ENCODE measurements at regions not wholly inside any gene's neighbourhood (a gene's known extent, or its start where the extent isn't known, plus 50 kb on each side); places are given as distances from the start of the nearest gene placed in this dataset.

GRCh38 chr5:68710514-68710913 lies 383.3 kb upstream of the SLC30A5 start:
- Histone ChIP-seq H3K27me3 (ENCODE audit: control insufficient read depth in 1 of 2, insufficient read depth in 2 of 2, low read length in 2 of 2) (no peaks in the 10 kb centered on the region), H3K9me3 (ENCODE audit: control insufficient read depth in 2 of 2, insufficient read depth in 1 of 2, low read depth in 1 of 2, low read length in 1 of 2) (no peaks in the 10 kb centered on the region), H3K27ac (ENCODE audit: low read depth in 2 of 2, low read length in 1 of 2) (no peak overlapping the region), H3K4me3 (ENCODE audit: low read depth in 1 of 2, low read length in 2 of 2) (no peak overlapping the region), H3K36me3 (ENCODE audit: control insufficient read depth in 2 of 2, insufficient read depth in 2 of 2, low read length in 1 of 2) (no peaks in the 10 kb centered on the region), H3K4me1 (ENCODE audit: control insufficient read depth in 2 of 2, insufficient read depth in 2 of 2, low read length in 1 of 2) (no peaks in the 10 kb centered on the region)
- 74 to 80% methylated on average over 1 of the region's 1 CpG for WGBS, 2 donors

- Histone ChIP-seq H3K27me3 (ENCODE audit: control insufficient read depth in 1 of 2, insufficient read depth in 2 of 2, low read length in 2 of 2) (no peaks in the 10 kb centered on the region), H3K27ac (ENCODE audit: low read depth in 2 of 2, low read length in 1 of 2) (peak overlapping the region; percentile 2 to 35), H3K36me3 (ENCODE audit: control insufficient read depth in 2 of 2, insufficient read depth in 2 of 2, low read length in 1 of 2) (no peaks in the 10 kb centered on the region), H3K4me3 (ENCODE audit: low read depth in 1 of 2, low read length in 2 of 2) (no peak overlapping the region), H3K4me1 (ENCODE audit: control insufficient read depth in 2 of 2, insufficient read depth in 2 of 2, low read length in 1 of 2) (no peaks in the 10 kb centered on the region), H3K9me3 (ENCODE audit: control insufficient read depth in 2 of 2, insufficient read depth in 1 of 2, low read depth in 1 of 2, low read length in 1 of 2) (no peaks in the 10 kb centered on the region)
- WGBS, 2 donors, result 65 to 70% methylated on average over 6 of the region's 6 CpGs
Measured at GRCh38 chr5:68711293-68712200, 382.3 kb upstream of the SLC30A5 start.

- Histone ChIP-seq H3K9me3 (ENCODE audit: control insufficient read depth in 2 of 2, insufficient read depth in 1 of 2, low read depth in 1 of 2, low read length in 1 of 2) (no peaks in the 10 kb centered on the region), H3K4me3 (ENCODE audit: low read depth in 1 of 2, low read length in 2 of 2) (no peak overlapping the region), H3K4me1 (ENCODE audit: control insufficient read depth in 2 of 2, insufficient read depth in 2 of 2, low read length in 1 of 2) (no peaks in the 10 kb centered on the region), H3K27ac (ENCODE audit: low read depth in 2 of 2, low read length in 1 of 2) (no peak overlapping the region), H3K27me3 (ENCODE audit: control insufficient read depth in 1 of 2, insufficient read depth in 2 of 2, low read length in 2 of 2) (no peaks in the 10 kb centered on the region), H3K36me3 (ENCODE audit: control insufficient read depth in 2 of 2, insufficient read depth in 2 of 2, low read length in 1 of 2) (no peaks in the 10 kb centered on the region)
- WGBS, 2 donors, result 83 to 84% methylated on average over 6 of the region's 6 CpGs
Measured at GRCh38 chr5:68714810-68715209, 379.0 kb upstream of the SLC30A5 start.

GRCh38 chr5:68720884-68721610 lies 372.8 kb upstream of the SLC30A5 start:
- no peaks in the 10 kb centered on the region for H3K9me3 ChIP-seq (ENCODE audit: control insufficient read depth in 2 of 2, insufficient read depth in 1 of 2, low read depth in 1 of 2, low read length in 1 of 2)
- 75 to 80% methylated on average over 6 of the region's 6 CpGs for WGBS, 2 donors
- H3K27me3 ChIP-seq (ENCODE audit: control insufficient read depth in 1 of 2, insufficient read depth in 2 of 2, low read length in 2 of 2), result no peaks in the 10 kb centered on the region
- H3K27ac ChIP-seq (ENCODE audit: low read depth in 2 of 2, low read length in 1 of 2), result no peak overlapping the region
- no peak overlapping the region for H3K4me3 ChIP-seq (ENCODE audit: low read depth in 1 of 2, low read length in 2 of 2)
- H3K36me3 ChIP-seq (ENCODE audit: control insufficient read depth in 2 of 2, insufficient read depth in 2 of 2, low read length in 1 of 2), result no peaks in the 10 kb centered on the region
- H3K4me1 ChIP-seq (ENCODE audit: control insufficient read depth in 2 of 2, insufficient read depth in 2 of 2, low read length in 1 of 2), result no peaks in the 10 kb centered on the region

GRCh38 chr5:68722357-68722756 lies 371.5 kb upstream of the SLC30A5 start:
- Histone ChIP-seq H3K36me3 (ENCODE audit: control insufficient read depth in 2 of 2, insufficient read depth in 2 of 2, low read length in 1 of 2) (no peaks in the 10 kb centered on the region), H3K4me3 (ENCODE audit: low read depth in 1 of 2, low read length in 2 of 2) (no peak overlapping the region), H3K27me3 (ENCODE audit: control insufficient read depth in 1 of 2, insufficient read depth in 2 of 2, low read length in 2 of 2) (no peaks in the 10 kb centered on the region), H3K9me3 (ENCODE audit: control insufficient read depth in 2 of 2, insufficient read depth in 1 of 2, low read depth in 1 of 2, low read length in 1 of 2) (no peaks in the 10 kb centered on the region), H3K27ac (ENCODE audit: low read depth in 2 of 2, low read length in 1 of 2) (no peak overlapping the region), H3K4me1 (ENCODE audit: control insufficient read depth in 2 of 2, insufficient read depth in 2 of 2, low read length in 1 of 2) (no peaks in the 10 kb centered on the region)
- WGBS, 2 donors, result 95 to 96% methylated on average over 7 of the region's 7 CpGs

GRCh38 chr5:68725905-68726683 lies 367.7 kb upstream of the SLC30A5 start:
- Histone ChIP-seq H3K4me1 (ENCODE audit: control insufficient read depth in 2 of 2, insufficient read depth in 2 of 2, low read length in 1 of 2) (no peaks in the 10 kb centered on the region), H3K9me3 (ENCODE audit: control insufficient read depth in 2 of 2, insufficient read depth in 1 of 2, low read depth in 1 of 2, low read length in 1 of 2) (no peaks in the 10 kb centered on the region), H3K4me3 (ENCODE audit: low read depth in 1 of 2, low read length in 2 of 2) (no peak overlapping the region), H3K36me3 (ENCODE audit: control insufficient read depth in 2 of 2, insufficient read depth in 2 of 2, low read length in 1 of 2) (no peaks in the 10 kb centered on the region), H3K27ac (ENCODE audit: low read depth in 2 of 2, low read length in 1 of 2) (no peak overlapping the region), H3K27me3 (ENCODE audit: control insufficient read depth in 1 of 2, insufficient read depth in 2 of 2, low read length in 2 of 2) (no peaks in the 10 kb centered on the region)
- WGBS, 2 donors, result 83 to 86% methylated on average over 7 of the region's 7 CpGs

- H3K4me1 ChIP-seq (ENCODE audit: control insufficient read depth in 2 of 2, insufficient read depth in 2 of 2, low read length in 1 of 2), result no peaks in the 10 kb centered on the region
- no peak overlapping the region for H3K4me3 ChIP-seq (ENCODE audit: low read depth in 1 of 2, low read length in 2 of 2)
- WGBS, 2 donors, result 93 to 97% methylated on average over 2 of the region's 2 CpGs
- H3K9me3 ChIP-seq (ENCODE audit: control insufficient read depth in 2 of 2, insufficient read depth in 1 of 2, low read depth in 1 of 2, low read length in 1 of 2), result no peaks in the 10 kb centered on the region
- H3K36me3 ChIP-seq (ENCODE audit: control insufficient read depth in 2 of 2, insufficient read depth in 2 of 2, low read length in 1 of 2), result no peaks in the 10 kb centered on the region
- H3K27me3 ChIP-seq (ENCODE audit: control insufficient read depth in 1 of 2, insufficient read depth in 2 of 2, low read length in 2 of 2), result no peaks in the 10 kb centered on the region
- no peak overlapping the region for H3K27ac ChIP-seq (ENCODE audit: low read depth in 2 of 2, low read length in 1 of 2)
Measured at GRCh38 chr5:68727931-68728330, 365.9 kb upstream of the SLC30A5 start.

- 63 to 72% methylated on average over 4 of the region's 4 CpGs for WGBS, 2 donors
- H3K4me3 ChIP-seq (ENCODE audit: low read depth in 1 of 2, low read length in 2 of 2), result no peak overlapping the region
- H3K9me3 ChIP-seq (ENCODE audit: control insufficient read depth in 2 of 2, insufficient read depth in 1 of 2, low read depth in 1 of 2, low read length in 1 of 2), result no peaks in the 10 kb centered on the region
- H3K27me3 ChIP-seq (ENCODE audit: control insufficient read depth in 1 of 2, insufficient read depth in 2 of 2, low read length in 2 of 2), result no peaks in the 10 kb centered on the region
- H3K4me1 ChIP-seq (ENCODE audit: control insufficient read depth in 2 of 2, insufficient read depth in 2 of 2, low read length in 1 of 2), result no peaks in the 10 kb centered on the region
- H3K27ac ChIP-seq (ENCODE audit: low read depth in 2 of 2, low read length in 1 of 2), result no peak overlapping the region
- no peaks in the 10 kb centered on the region for H3K36me3 ChIP-seq (ENCODE audit: control insufficient read depth in 2 of 2, insufficient read depth in 2 of 2, low read length in 1 of 2)
Measured at GRCh38 chr5:68729678-68730077, 364.1 kb upstream of the SLC30A5 start.

- Histone ChIP-seq H3K27ac (ENCODE audit: low read depth in 2 of 2, low read length in 1 of 2) (no peak overlapping the region), H3K27me3 (ENCODE audit: control insufficient read depth in 1 of 2, insufficient read depth in 2 of 2, low read length in 2 of 2) (no peaks in the 10 kb centered on the region), H3K36me3 (ENCODE audit: control insufficient read depth in 2 of 2, insufficient read depth in 2 of 2, low read length in 1 of 2) (no peaks in the 10 kb centered on the region), H3K4me3 (ENCODE audit: low read depth in 1 of 2, low read length in 2 of 2) (no peak overlapping the region), H3K4me1 (ENCODE audit: control insufficient read depth in 2 of 2, insufficient read depth in 2 of 2, low read length in 1 of 2) (no peaks in the 10 kb centered on the region), H3K9me3 (ENCODE audit: control insufficient read depth in 2 of 2, insufficient read depth in 1 of 2, low read depth in 1 of 2, low read length in 1 of 2) (no peaks in the 10 kb centered on the region)
- WGBS, 2 donors, result 26 to 31% methylated on average over 7 of the region's 7 CpGs
Measured at GRCh38 chr5:68730220-68730978, 363.4 kb upstream of the SLC30A5 start.

Measured in esophagus (tissue), 2 donors.